ENCODE measurements at regions not wholly inside any gene's neighbourhood (a gene's known extent, or its start where the extent isn't known, plus 50 kb on each side); places are given as distances from the start of the nearest gene placed in this dataset.

GRCh38 chrX:139170526-139171173 lies 359.9 kb upstream of the F9 start:
- no peak for ATAC-seq
- no peaks in the 10 kb centered on the region for H3K36me3 ChIP-seq (ENCODE audit: insufficient read depth)
- peaks cover 16% of the 10 kb centered on the region for H3K4me1 ChIP-seq (ENCODE audit: insufficient read depth)
- Mint-ChIP-seq H3K4me3 (no peak overlapping the region), H3K4me1 (peaks cover 26% of the 10 kb centered on the region), H3K27ac (no peak overlapping the region), H3K9me3 (no peaks in the 10 kb centered on the region; the same call in 2 of the 3 replicates), H3K27me3 (ENCODE audit: insufficient read depth, low read depth, poor library complexity) (peaks cover 6% of the 10 kb centered on the region), H3K36me3 (ENCODE audit: low read depth) (no peaks in the 10 kb centered on the region)
- no peaks in the 10 kb centered on the region for H3K9me2 ChIP-seq (ENCODE audit: insufficient read depth)
- no peak for DNase-seq (ENCODE audit: low spot score)
- H3K4me2 ChIP-seq, result no peak overlapping the region
- H3K27ac ChIP-seq (ENCODE audit: low read depth), result no peak overlapping the region
- H4K20me1 ChIP-seq (replicated peaks; ENCODE audit: insufficient read depth), result no peaks in the 10 kb centered on the region
- H3K27me3 ChIP-seq (ENCODE audit: insufficient read depth), result no peaks in the 10 kb centered on the region
- no peaks in the 10 kb centered on the region for H3K79me2 ChIP-seq (replicated peaks; ENCODE audit: insufficient read depth)
- H3F3A ChIP-seq (replicated peaks; ENCODE audit: low read depth), result no peaks in the 10 kb centered on the region
- no peak overlapping the region for H2AFZ ChIP-seq
- H3K4me3 ChIP-seq, result no peak overlapping the region
- TF ChIP-seq CTCF (conservative IDR thresholded peaks at IDR 0.05; ENCODE audit: low read depth in 2 of 2) (no peak), ZNF462 (CRISPR knock-in tag; IDR thresholded peaks at IDR 0.05) (no peak), ETS1 (IDR thresholded peaks at IDR 0.05) (no peak), STAT1 (IDR thresholded peaks at IDR 0.05; ENCODE audit: unreplicated experiment) (no peak), ZNF114 (CRISPR knock-in tag; IDR thresholded peaks at IDR 0.05) (no peak), EZH2 (IDR thresholded peaks at IDR 0.05; ENCODE audit: low read depth, unreplicated experiment) (no peak), NANOG (IDR thresholded peaks at IDR 0.05; ENCODE audit: borderline replicate concordance) (no peak), EZH2phosphoT487 (IDR thresholded peaks at IDR 0.05; ENCODE audit: unreplicated experiment) (no peak), JUNB (IDR thresholded peaks at IDR 0.05; ENCODE audit: unreplicated experiment) (no peak), CREB1 (CRISPR knock-in tag; IDR thresholded peaks at IDR 0.05; ENCODE audit: low read depth) (no peak), REST (IDR thresholded peaks at IDR 0.05; ENCODE audit: unreplicated experiment) (no peak), POLR2AphosphoS5 (IDR thresholded peaks at IDR 0.05; ENCODE audit: low read depth) (no peak)
